Natural killer cell (primary cell): ENCODE measurements at regions not wholly inside any gene's neighbourhood (a gene's known extent, or its start where the extent isn't known, plus 50 kb on each side); places are given as distances from the start of the nearest gene placed in this dataset.

Experiments used
- ATAC-seq, 3 donors: fragments of 150-1000 bp in 2 of 3; fragments of 200-7000 bp in 1 of 3; cut with Tn5 transposase; 1 replicate in 1 of 3; 2 replicates in 2 of 3; pipeline ENCODE4 v1.10.0; 2021; ENCODE audit warnings: mild to moderate bottlenecking in 2 of 3, moderate library complexity in 2 of 3
- DNase-seq, 2 donors: peaks; one replicate each; pipeline versions ENCODE4 v3.0.0 to v3.0.0-alpha.2; 2013 to 2021; ENCODE audit warnings: mixed read lengths in 1 of 2
- H3K27ac ChIP-seq: one replicate; pipeline ENCODE4 v1.5.1; 2013; ENCODE audit warnings: mild to moderate bottlenecking, low read length
- H3K27me3 ChIP-seq: one replicate; pipeline ENCODE4 v1.6.1; 2013; ENCODE audit warnings: low read length; ENCODE audit not compliant: control insufficient read depth, insufficient read depth
- H3K36me3 ChIP-seq: one replicate; pipeline ENCODE4 v1.6.1; 2013; ENCODE audit warnings: low read length; ENCODE audit not compliant: control insufficient read depth, insufficient read depth
- H3K4me1 ChIP-seq: one replicate; pipeline ENCODE4 v1.6.1; 2013; ENCODE audit warnings: low read length; ENCODE audit not compliant: control insufficient read depth, insufficient read depth
- H3K4me3 ChIP-seq: one replicate; pipeline ENCODE4 v1.5.1; 2013; ENCODE audit warnings: low read length
- H3K9me3 ChIP-seq: one replicate; pipeline ENCODE4 v1.6.1; 2013; ENCODE audit warnings: low read length; ENCODE audit not compliant: control insufficient read depth, insufficient read depth
- H3K27ac Mint-ChIP-seq, 2 donors: one replicate each; pipeline ENCODE4 v1.8.0; 2022; ENCODE audit warnings: mild to moderate bottlenecking in 2 of 2, mixed read lengths in 2 of 2, moderate library complexity in 1 of 2
- H3K27me3 Mint-ChIP-seq, 2 donors: one replicate each; pipeline ENCODE4 v1.8.0; 2022; ENCODE audit warnings: low read depth in 2 of 2, mixed read lengths in 2 of 2
- H3K36me3 Mint-ChIP-seq: one replicate; pipeline ENCODE4 v1.8.0; 2022; ENCODE audit warnings: mixed read lengths
- H3K4me1 Mint-ChIP-seq, 2 donors: one replicate each; pipeline ENCODE4 v1.8.0; 2022; ENCODE audit warnings: mixed read lengths in 2 of 2
- H3K4me3 Mint-ChIP-seq: one replicate; pipeline ENCODE4 v1.8.0; 2022; ENCODE audit warnings: mild to moderate bottlenecking, moderate library complexity, mixed read lengths
- H3K9me3 Mint-ChIP-seq, 2 donors: one replicate each; pipeline ENCODE4 v1.8.0; 2022; ENCODE audit warnings: mixed read lengths in 2 of 2
- CTCF ChIP-seq: fragments of 200-600 bp; IDR thresholded peaks from one replicate; pipeline ENCODE4 v1.8.0; 2022; ENCODE audit warnings: antibody characterized with exemption
- WGBS: methylation state at CpG from one replicate; pipeline ENCODE4 v1.1.7; 2013; ENCODE audit warnings: missing lambda C conversion rate; ENCODE audit not compliant: insufficient coverage; 5-methylcytosine and 5-hydroxymethylcytosine counted together
- intact Hi-C: fragments of 100-400 bp; cut with micrococcal nuclease; formaldehyde crosslinking; loops from one replicate; pipeline ENCODE4 v1.14.2; 2022

GRCh38 chr21:31573217-31573616 lies 86.3 kb upstream of the SOD1 start:
- Mint-ChIP-seq H3K9me3 (no peaks in the 10 kb centered on the region), H3K4me3 (no peak overlapping the region), H3K27ac (no peak overlapping the region), H3K36me3 (no peaks in the 10 kb centered on the region), H3K27me3 (peaks cover 0 to 7% of the 10 kb centered on the region in 2 donors), H3K4me1 (no peaks in the 10 kb centered on the region)
- WGBS: 100% methylated on average over 1 of the region's 2 CpGs
- H3K27me3 ChIP-seq: no peaks in the 10 kb centered on the region
- no peaks in the 10 kb centered on the region for H3K9me3 ChIP-seq
- H3K4me3 ChIP-seq: no peak overlapping the region
- H3K27ac ChIP-seq: no peak overlapping the region
- no peaks in the 10 kb centered on the region for H3K4me1 ChIP-seq
- DNase-seq (no peak), ATAC-seq (no peak)
- no peaks in the 10 kb centered on the region for H3K36me3 ChIP-seq
- intact Hi-C loops: no loop called here
- no peak for TF ChIP-seq CTCF

- TF ChIP-seq CTCF: no peak
- no peak for ATAC-seq
- WGBS: 90% methylated on average over 3 of the region's 4 CpGs
Observed at GRCh38 chr21:31571879-31572278, 87.6 kb upstream of the SOD1 start.

GRCh38 chr21:31570824-31571566 lies 88.5 kb upstream of the SOD1 start:
- DNase-seq (no peak), ATAC-seq (no peak)
- H3K4me3 Mint-ChIP-seq: no peak overlapping the region
- H3K4me1 Mint-ChIP-seq: no peaks in the 10 kb centered on the region
- H3K36me3 Mint-ChIP-seq: no peaks in the 10 kb centered on the region
- Histone ChIP-seq H3K27me3 (no peaks in the 10 kb centered on the region), H3K9me3 (no peaks in the 10 kb centered on the region), H3K36me3 (no peaks in the 10 kb centered on the region), H3K4me1 (no peaks in the 10 kb centered on the region), H3K27ac (no peak overlapping the region), H3K4me3 (no peak overlapping the region)
- peaks cover 0 to 3% of the 10 kb centered on the region in 2 donors for H3K27me3 Mint-ChIP-seq
- no peak for TF ChIP-seq CTCF
- H3K9me3 Mint-ChIP-seq: no peaks in the 10 kb centered on the region
- 87% methylated on average over 8 of the region's 8 CpGs for WGBS
- H3K27ac Mint-ChIP-seq: no peak overlapping the region
- intact Hi-C loops: no loop called here

More at GRCh38 chr21:31571879-31572278, 87.6 kb upstream of the SOD1 start:
- no peaks in the 10 kb centered on the region for H3K36me3 Mint-ChIP-seq
- Histone ChIP-seq H3K4me3 (no peak overlapping the region), H3K27ac (no peak overlapping the region), H3K27me3 (no peaks in the 10 kb centered on the region), H3K4me1 (no peaks in the 10 kb centered on the region), H3K9me3 (no peaks in the 10 kb centered on the region), H3K36me3 (no peaks in the 10 kb centered on the region)
- no peaks in the 10 kb centered on the region for H3K4me1 Mint-ChIP-seq
- no peak for DNase-seq
- no peak overlapping the region for H3K27ac Mint-ChIP-seq
- no peaks in the 10 kb centered on the region for H3K9me3 Mint-ChIP-seq
- intact Hi-C loops: no loop called here
- H3K27me3 Mint-ChIP-seq: peaks cover 0 to 3% of the 10 kb centered on the region in 2 donors
- no peak overlapping the region for H3K4me3 Mint-ChIP-seq

GRCh38 chr21:31566611-31567010 lies 92.9 kb upstream of the SOD1 start:
- Mint-ChIP-seq H3K4me3 (no peak overlapping the region), H3K36me3 (no peaks in the 10 kb centered on the region), H3K27ac (no peak overlapping the region), H3K9me3 (no peaks in the 10 kb centered on the region), H3K4me1 (no peaks in the 10 kb centered on the region), H3K27me3 (no peaks in the 10 kb centered on the region)
- H3K9me3 ChIP-seq: no peaks in the 10 kb centered on the region
- TF ChIP-seq CTCF: no peak
- intact Hi-C loops: no loop called here
- DNase-seq (no peak), ATAC-seq (no peak)
- H3K4me1 ChIP-seq: no peaks in the 10 kb centered on the region
- 78% methylated on average over 7 of the region's 7 CpGs for WGBS
- H3K27me3 ChIP-seq: no peaks in the 10 kb centered on the region
- H3K27ac ChIP-seq: no peak overlapping the region
- no peak overlapping the region for H3K4me3 ChIP-seq
- H3K36me3 ChIP-seq: no peaks in the 10 kb centered on the region
